SU-DHL-6 (cell line): ENCODE measurements at regions not wholly inside any gene's neighbourhood (a gene's known extent, or its start where the extent isn't known, plus 50 kb on each side); places are given as distances from the start of the nearest gene placed in this dataset.

Experiments
- CTCF ChIP-seq: fragments of 200-600 bp; sonication (generic); IDR thresholded peaks from one replicate; pipeline ENCODE4 v1.5.1; 2017; ENCODE audit warnings: antibody characterized with exemption, mild to moderate bottlenecking, low read length, moderate library complexity; ENCODE audit not compliant: insufficient read depth, poor library complexity, severe bottlenecking
- EZH2phosphoT487 ChIP-seq: fragments of 200-600 bp; sonication (generic), shearing (Covaris generic); conservative IDR thresholded peaks from 2 replicates; pipeline ENCODE4 v1.6.1; 2018; ENCODE audit warnings: mild to moderate bottlenecking, antibody characterized with exemption, low read length, moderate library complexity, mixed read lengths

GRCh38 chr10:43943119-43943817, 294.6 kb upstream of the ZNF32 start:
- TF ChIP-seq CTCF (no peak), EZH2phosphoT487 (no peak)
